IMR-90 (cell line): ENCODE measurements at regions not wholly inside any gene's neighbourhood (a gene's known extent, or its start where the extent isn't known, plus 50 kb on each side); places are given as distances from the start of the nearest gene placed in this dataset.

Experiments
- CEBPB ChIP-seq: IDR thresholded peaks from 2 replicates; pipeline ENCODE4 v1.6.1; 2012; ENCODE audit warnings: low read depth, low read length, improper control_type of control experiment
- CHD1 ChIP-seq: IDR thresholded peaks from 2 replicates; pipeline ENCODE4 v1.6.1; 2012; ENCODE audit warnings: low read depth, low read length, improper control_type of control experiment
- CTCF ChIP-seq: conservative IDR thresholded peaks from 2 replicates; pipeline ENCODE4 v1.5.1; 2012; ENCODE audit warnings: mild to moderate bottlenecking, low read depth, low read length, improper control_type of control experiment
- FOS ChIP-seq: fragments of 150-350 bp; IDR thresholded peaks from 2 replicates; pipeline ENCODE4 v1.6.1; 2016; ENCODE audit warnings: low read depth, low read length
- POLR2A ChIP-seq: IDR thresholded peaks from 2 replicates; pipeline ENCODE4 v1.6.1; 2012; ENCODE audit warnings: mild to moderate bottlenecking, low read depth, low read length
- USF2 ChIP-seq: fragments of 150-350 bp; IDR thresholded peaks from 2 replicates; pipeline ENCODE4 v1.6.1; 2017; ENCODE audit warnings: mild to moderate bottlenecking, antibody characterized with exemption, low read length, low read depth

- TF ChIP-seq CTCF (no peak), USF2 (no peak), CHD1 (no peak), CEBPB (no peak), FOS (no peak), POLR2A (no peak)
These were observed 185.4 kb upstream of the GRIK2 start for GRCh38 chr6:101208152-101208551.
